Smooth muscle cell (in vitro differentiated cells): ENCODE measurements at regions not wholly inside any gene's neighbourhood (a gene's known extent, or its start where the extent isn't known, plus 50 kb on each side); places are given as distances from the start of the nearest gene placed in this dataset.

Experiments
- DNase-seq: peaks from one replicate; lab custom pipeline; 2025; ENCODE audit not compliant: unreplicated experiment; lab: John Stamatoyannopoulos, UW
- H2AFZ ChIP-seq: fragments of 200-600 bp; sonication (generic); 2 replicates; pipeline ENCODE4 v1.6.0; 2016; ENCODE audit warnings: antibody characterized with exemption, low read depth, mild to moderate bottlenecking
- H3F3A ChIP-seq: fragments of 200-600 bp; sonication (generic); 2 replicates; pipeline ENCODE4 v1.6.0; 2017; ENCODE audit warnings: antibody characterized with exemption, low read depth
- H3K27ac ChIP-seq: fragments of 200-600 bp; sonication (generic); 2 replicates; pipeline ENCODE4 v1.5.1; 2016; ENCODE audit warnings: low read depth, mild to moderate bottlenecking
- H3K27me3 ChIP-seq: fragments of 200-600 bp; sonication (generic); 2 replicates; pipeline ENCODE4 v1.6.1; 2016; ENCODE audit warnings: low read depth, mild to moderate bottlenecking
- H3K36me3 ChIP-seq: fragments of 200-600 bp; sonication (generic); 2 replicates; pipeline ENCODE4 v1.5.1; 2016; ENCODE audit warnings: low read depth
- H3K4me1 ChIP-seq: fragments of 200-600 bp; sonication (generic); 2 replicates; pipeline ENCODE4 v1.5.1; 2016; ENCODE audit warnings: low read depth
- H3K4me2 ChIP-seq: fragments of 200-600 bp; sonication (generic); 2 replicates; pipeline ENCODE4 v1.6.0; 2016; ENCODE audit warnings: mild to moderate bottlenecking
- H3K4me3 ChIP-seq: fragments of 200-600 bp; sonication (generic); 2 replicates; pipeline ENCODE4 v1.5.1; 2016; ENCODE audit warnings: mild to moderate bottlenecking
- H3K79me2 ChIP-seq: fragments of 200-600 bp; sonication (generic); 2 replicates; pipeline ENCODE4 v1.6.0; 2016; ENCODE audit warnings: low read depth, mild to moderate bottlenecking
- H3K9ac ChIP-seq: fragments of 200-600 bp; sonication (generic); 2 replicates; pipeline ENCODE4 v1.6.0; 2016; ENCODE audit warnings: low read depth
- H3K9me3 ChIP-seq: fragments of 200-600 bp; sonication (generic); replicated peaks from 2 replicates; pipeline ENCODE4 v1.5.1; 2016; ENCODE audit warnings: low read depth
- H4K20me1 ChIP-seq: fragments of 200-600 bp; sonication (generic); 2 replicates; pipeline ENCODE4 v1.6.0; 2016; ENCODE audit warnings: low read depth
- CTCF ChIP-seq: fragments of 200-600 bp; sonication (generic); IDR thresholded peaks from 2 replicates; pipeline ENCODE4 v1.5.1; 2017; ENCODE audit warnings: borderline replicate concordance, mild to moderate bottlenecking, antibody characterized with exemption; ENCODE audit not compliant: insufficient read depth, poor library complexity, severe bottlenecking
- WGBS: methylation state at CpG from one replicate; pipeline ENCODE4 v1.1.7; 2016; ENCODE audit warnings: low lambda C conversion rate; 5-methylcytosine and 5-hydroxymethylcytosine counted together

- no peak overlapping the region for H3K4me3 ChIP-seq
- no peak for TF ChIP-seq CTCF
- H3K9me3 ChIP-seq, result no peaks in the 10 kb centered on the region
- H3K36me3 ChIP-seq, result no peaks in the 10 kb centered on the region
- H3F3A ChIP-seq, result no peaks in the 10 kb centered on the region
- H3K27ac ChIP-seq, result no peak overlapping the region
- H4K20me1 ChIP-seq, result no peaks in the 10 kb centered on the region
- H3K79me2 ChIP-seq, result no peaks in the 10 kb centered on the region
- 85% methylated on average over 7 of the region's 7 CpGs for WGBS
- no peak overlapping the region for H2AFZ ChIP-seq
- H3K4me1 ChIP-seq, result peaks cover 13% of the 10 kb centered on the region
- H3K9ac ChIP-seq, result no peak overlapping the region
- no peaks in the 10 kb centered on the region for H3K27me3 ChIP-seq
- DNase-seq, result no peak
- H3K4me2 ChIP-seq, result no peak overlapping the region
These were observed 176.2 kb upstream of the ZMIZ1 start for GRCh38 chr10:78892338-78893176.

GRCh38 chr10:78893217-78893616 is 175.5 kb upstream of the ZMIZ1 start:
- Histone ChIP-seq H3K4me3 (no peak overlapping the region), H3K27me3 (no peaks in the 10 kb centered on the region), H3K79me2 (no peaks in the 10 kb centered on the region), H3K4me1 (peaks cover 13% of the 10 kb centered on the region), H3K9me3 (no peaks in the 10 kb centered on the region), H3F3A (no peaks in the 10 kb centered on the region), H3K9ac (no peak overlapping the region), H4K20me1 (no peaks in the 10 kb centered on the region), H3K36me3 (no peaks in the 10 kb centered on the region), H3K27ac (no peak overlapping the region), H3K4me2 (no peak overlapping the region), H2AFZ (no peak overlapping the region)
- DNase-seq, result no peak
- TF ChIP-seq CTCF, result no peak
- 79% methylated on average over 5 of the region's 5 CpGs for WGBS

- TF ChIP-seq CTCF, result no peak
- Histone ChIP-seq H3K4me2 (no peak overlapping the region), H3F3A (no peaks in the 10 kb centered on the region), H2AFZ (no peak overlapping the region), H3K79me2 (no peaks in the 10 kb centered on the region), H3K9ac (no peak overlapping the region), H3K4me3 (no peak overlapping the region), H3K36me3 (no peaks in the 10 kb centered on the region), H3K4me1 (peaks cover 13% of the 10 kb centered on the region), H3K27me3 (no peaks in the 10 kb centered on the region), H3K27ac (no peak overlapping the region), H4K20me1 (no peaks in the 10 kb centered on the region), H3K9me3 (no peaks in the 10 kb centered on the region)
- WGBS, result 85% methylated on average over 12 of the region's 12 CpGs
- DNase-seq, result no peak
These were observed 174.5 kb upstream of the ZMIZ1 start for GRCh38 chr10:78894089-78894840.
